HS-5 (cell line): ENCODE measurements at regions not wholly inside any gene's neighbourhood (a gene's known extent, or its start where the extent isn't known, plus 50 kb on each side); places are given as distances from the start of the nearest gene placed in this dataset.
"Not testable (repeated sequence)": the region's sequence is repeated elsewhere in the genome, so short reads cannot be mapped to it uniquely, and the experiment has no call there.

Source experiments
- DNase-seq: peaks from one replicate; pipeline ENCODE4 v3.0.0-alpha.2; 2012; ENCODE audit warnings: low read depth

GRCh38 chr12:38016602-38017001 lies 300.0 kb upstream of the ALG10B start:
- no peak for DNase-seq

DNA sequence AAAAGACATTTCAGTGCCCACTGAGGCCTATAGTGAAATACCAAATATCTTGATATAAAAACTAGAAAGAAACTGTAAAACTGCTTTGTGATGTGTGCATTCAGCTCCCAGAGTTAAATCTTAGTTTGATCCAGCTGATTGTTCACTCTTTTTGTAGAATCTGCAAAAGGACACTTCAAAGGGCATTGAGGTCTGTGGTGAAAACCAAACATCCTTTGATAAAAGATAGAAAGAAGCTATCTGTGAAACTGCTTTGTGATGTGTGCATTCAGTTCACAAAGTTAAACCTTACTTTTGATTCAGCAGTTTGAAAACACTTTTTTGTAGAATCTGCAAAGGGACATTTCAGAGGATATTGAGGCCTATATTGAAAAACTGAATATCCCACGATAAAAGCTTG lies 290.7 kb upstream of the ALG10B start:
- no peak for DNase-seq

DNA sequence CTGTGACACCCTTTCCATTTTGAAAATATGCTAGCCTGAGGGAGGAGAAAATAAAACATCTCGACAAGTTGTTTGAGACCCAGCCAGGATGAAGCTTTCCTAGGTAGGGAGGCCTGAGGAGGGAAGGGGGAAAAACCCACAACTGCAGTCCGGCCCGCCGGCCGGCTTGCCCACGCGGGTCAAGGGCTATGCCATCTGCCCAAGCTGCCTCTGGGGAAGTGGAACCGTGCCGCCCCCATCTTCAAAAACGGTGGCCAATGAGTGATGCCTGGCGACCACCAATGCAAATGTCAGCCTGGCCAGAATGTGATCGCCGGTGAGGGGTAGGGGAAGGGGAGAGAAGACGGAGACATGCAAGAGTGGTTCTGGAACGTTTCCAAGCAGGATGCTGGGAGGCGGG lies 263.5 kb upstream of the ALG10B start:
- no peak for DNase-seq

GRCh38 chr12:38053655-38054464 lies 262.7 kb upstream of the ALG10B start:
- DNase-seq: no peak

- DNase-seq: no peak
These were observed 259.6 kb upstream of the ALG10B start for GRCh38 chr12:38056701-38057689.

DNA sequence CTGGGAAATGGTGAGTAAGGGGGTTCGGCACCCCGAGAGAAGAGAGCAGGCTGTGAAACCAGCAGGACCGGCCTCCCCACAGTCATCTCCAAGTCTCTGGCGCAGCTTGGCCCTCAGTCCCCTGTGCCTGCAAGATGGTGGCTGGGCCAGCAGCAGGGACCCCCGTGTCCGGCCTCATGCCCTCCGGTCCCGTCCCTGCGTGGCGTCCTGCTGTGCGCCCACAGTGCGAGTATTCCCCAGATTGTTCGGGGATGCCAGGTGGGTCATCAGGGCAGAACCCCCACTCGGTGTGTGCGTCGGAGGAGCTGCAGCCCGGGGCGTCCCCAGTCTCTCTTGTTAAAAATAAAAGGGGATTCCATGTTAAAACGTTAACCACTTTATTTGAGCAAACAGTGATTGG lies 216.9 kb upstream of the ALG10B start:
- no peak for DNase-seq

GRCh38 chr12:38101753-38102152 lies 214.8 kb upstream of the ALG10B start:
- no peak for DNase-seq

DNA sequence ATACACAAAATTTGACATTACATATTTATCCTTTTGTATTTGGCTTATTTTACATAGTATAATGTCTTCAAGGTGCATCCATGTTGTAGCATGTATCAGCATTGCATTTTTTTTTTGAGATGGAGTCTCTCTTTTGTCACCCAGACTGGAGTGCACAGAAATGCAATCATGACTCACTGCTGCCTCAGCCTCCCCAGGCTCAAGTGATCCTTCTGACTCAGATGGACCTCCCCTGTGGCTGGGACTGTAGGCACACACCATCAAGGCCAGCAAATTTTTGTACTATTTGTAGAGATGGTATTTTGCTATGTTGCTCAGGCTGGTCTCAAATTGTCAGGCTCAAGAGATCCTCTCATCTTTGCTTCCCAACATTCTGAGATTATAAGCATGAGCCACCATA lies 214.4 kb upstream of the ALG10B start:
- DNase-seq: no peak

DNA sequence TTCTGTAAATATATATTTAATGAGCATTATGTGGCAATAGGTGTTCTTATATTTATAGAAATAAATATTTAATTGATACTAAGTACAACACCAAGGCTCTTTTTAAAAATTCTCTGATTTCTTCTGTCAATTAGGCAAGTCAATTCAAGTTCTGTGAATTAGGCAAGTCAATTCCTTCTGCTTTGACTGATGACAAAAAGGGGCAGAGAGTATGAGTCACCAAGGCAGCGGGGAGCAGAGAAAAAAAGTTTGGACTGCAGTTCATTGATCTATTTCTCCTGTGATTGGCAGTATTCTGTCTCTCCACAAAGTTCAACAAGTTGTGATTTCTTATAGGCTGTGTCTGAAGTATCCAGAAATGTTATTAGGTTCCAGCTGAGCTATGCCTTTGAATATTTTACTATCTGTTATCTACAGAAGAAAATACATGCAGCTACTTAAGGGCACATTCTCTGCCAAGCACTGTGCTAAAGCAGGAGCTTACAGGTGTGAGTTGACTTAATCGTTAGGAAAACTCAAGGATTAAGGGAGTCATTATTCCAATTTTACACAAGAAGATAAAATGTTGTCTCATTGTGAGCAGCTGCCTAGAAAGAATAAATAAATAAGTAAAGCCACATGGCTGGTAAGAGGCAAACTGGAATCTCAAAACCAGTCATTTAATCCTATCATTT lies 206.4 kb upstream of the ALG10B start:
- no peak for DNase-seq

DNA sequence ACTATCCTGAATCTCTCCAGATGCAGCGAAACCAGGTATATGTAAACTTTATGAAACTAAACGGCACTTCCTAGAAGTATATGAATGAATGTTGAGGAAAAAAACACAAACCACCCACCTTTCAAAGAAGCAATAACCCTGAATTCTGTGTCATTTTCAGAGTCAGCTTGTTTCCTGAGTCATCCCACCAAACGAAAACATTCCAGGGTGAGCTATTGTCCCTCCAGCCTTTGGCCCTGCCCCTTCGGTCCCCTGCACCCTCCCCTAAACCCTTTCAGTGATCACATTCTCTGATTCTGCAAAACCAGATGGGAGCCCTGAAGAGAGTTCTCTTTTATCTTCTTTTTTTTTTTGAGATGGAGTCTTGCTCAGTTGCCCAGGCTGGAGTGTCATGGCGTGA lies 202.6 kb upstream of the ALG10B start:
- DNase-seq: no peak

- DNase-seq: no peak
These were observed 199.6 kb upstream of the ALG10B start for GRCh38 chr12:38116968-38117367.

DNA sequence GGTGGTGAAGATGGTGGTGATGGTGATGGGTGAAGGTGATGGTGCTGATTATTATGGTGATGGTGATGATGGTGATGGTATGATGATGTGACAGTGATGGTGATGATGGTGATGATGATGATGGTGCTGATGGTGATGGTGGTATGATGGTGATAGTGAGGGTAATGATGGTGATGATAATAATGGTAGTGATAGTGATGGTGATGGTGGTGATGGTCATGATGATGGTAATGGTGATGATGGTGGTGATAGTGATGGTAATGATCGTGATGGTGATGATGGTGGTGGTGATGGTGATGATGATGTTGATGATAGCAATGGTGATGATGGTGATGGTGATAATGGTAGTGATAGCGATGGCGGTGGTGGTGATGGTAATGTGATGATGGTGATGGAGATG lies 197.9 kb upstream of the ALG10B start:
- no peak for DNase-seq

- no peak for DNase-seq
These were observed 196.1 kb upstream of the ALG10B start for GRCh38 chr12:38120438-38120837.

- DNase-seq: not testable (repeated sequence)
These were observed 193.5 kb upstream of the ALG10B start for GRCh38 chr12:38123028-38123427.

DNA sequence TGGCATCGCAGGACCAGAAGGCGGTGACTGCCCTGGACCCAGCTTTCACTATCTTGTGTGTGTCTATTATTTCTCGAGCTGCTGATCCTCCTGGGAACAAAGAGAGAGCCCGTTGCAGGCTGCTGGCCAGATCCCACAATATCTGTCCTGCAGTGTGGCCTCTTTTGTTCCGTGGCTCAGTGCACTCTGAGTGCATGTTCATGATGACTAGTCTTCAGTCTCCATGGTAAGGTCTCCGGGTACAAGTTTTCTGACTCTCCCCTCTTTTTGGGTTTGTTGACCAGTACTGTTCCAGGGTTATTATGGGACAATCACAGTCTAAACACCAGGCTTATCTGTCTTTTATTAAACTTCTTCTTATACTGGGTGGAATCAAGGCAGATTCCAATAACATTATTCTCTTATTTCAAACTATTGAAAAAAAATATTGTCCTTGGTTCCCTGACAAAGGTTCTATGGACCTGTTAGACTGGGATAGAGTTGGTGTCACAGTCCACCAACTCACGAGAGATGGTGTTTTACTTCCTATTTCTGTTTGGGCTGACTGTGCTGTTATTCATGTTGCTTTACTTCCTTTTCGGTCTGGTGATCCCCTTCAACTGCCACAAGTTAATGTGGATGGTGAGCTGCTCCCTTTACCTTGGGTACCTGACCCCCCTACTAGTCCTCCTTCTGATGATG lies 192.9 kb upstream of the ALG10B start:
- DNase-seq: no peak

DNA sequence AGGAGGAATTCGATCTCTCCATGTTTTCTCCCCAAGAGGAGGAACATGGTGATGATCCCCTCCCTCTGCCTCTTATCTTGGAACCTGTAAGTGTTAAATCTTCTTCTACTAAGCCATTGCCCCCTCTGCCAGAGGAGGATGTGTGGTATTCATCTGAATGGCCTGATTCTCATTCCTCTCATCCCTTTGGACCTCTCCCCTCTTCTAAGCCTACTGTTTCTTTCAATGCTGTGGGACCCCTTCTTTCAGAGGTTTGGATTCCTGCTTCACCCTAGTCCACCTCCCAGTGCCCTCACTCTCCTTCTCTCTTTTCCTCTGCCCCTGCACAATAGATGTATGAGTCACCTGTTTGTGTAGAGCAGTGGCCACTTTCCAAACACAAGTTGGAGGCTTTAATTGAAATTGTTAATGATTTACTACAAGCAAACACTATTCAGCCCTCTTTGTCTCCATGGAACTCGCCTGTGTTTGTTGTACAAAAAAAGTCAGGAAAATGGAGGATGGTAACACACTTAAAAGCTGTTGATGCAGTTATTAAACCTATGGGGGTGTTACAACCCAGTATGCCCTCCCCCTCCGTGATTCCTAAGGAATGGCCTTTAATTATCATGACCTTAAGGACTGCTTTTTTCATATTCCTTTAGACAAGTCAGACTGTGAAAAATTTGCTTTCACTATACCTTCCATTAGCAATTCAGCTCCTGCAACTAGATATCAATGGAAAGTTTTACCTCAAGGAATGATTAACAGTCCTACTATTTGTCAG lies 192.1 kb upstream of the ALG10B start:
- no peak for DNase-seq

DNA sequence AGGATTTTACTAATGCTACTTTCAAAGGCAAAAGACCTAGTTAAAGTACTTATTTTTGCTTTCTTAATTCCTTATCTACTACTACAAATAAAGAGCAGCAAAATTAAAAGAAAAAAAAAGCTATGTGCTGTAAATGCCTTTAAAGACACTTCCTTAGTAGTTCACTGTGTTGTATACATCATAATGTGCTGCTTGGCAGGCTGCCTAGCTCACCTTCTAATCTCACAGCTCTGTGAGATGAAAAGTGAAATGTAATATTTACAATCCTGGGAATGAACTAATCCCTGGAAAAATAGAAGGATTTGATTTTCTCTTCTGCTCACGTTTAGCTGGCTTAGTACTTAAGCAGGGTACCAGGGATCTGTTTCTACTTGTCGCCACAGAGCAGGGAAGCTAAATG lies 184.4 kb upstream of the ALG10B start:
- DNase-seq: no peak

GRCh38 chr12:38137287-38137686 lies 179.3 kb upstream of the ALG10B start:
- DNase-seq: no peak

DNA sequence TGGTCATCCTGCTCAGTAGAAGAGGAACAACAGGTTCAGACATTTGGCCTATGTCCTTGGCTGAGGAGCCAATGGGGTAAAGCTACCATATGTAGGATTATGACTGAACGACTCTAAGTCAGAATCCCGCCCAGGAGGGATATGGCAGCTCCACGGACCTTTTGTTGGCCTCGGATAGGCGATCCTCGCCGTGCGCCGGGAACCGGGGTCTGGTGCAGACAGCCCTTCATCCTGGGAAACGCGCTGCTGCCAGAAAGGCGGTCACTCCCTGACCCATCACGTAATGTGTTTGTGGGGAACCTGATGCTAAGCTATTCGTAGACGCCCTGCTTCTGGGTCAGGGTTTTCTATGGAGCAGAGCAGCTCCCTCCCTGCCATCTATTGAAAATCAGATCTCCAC lies 178.9 kb upstream of the ALG10B start:
- DNase-seq: no peak

DNA sequence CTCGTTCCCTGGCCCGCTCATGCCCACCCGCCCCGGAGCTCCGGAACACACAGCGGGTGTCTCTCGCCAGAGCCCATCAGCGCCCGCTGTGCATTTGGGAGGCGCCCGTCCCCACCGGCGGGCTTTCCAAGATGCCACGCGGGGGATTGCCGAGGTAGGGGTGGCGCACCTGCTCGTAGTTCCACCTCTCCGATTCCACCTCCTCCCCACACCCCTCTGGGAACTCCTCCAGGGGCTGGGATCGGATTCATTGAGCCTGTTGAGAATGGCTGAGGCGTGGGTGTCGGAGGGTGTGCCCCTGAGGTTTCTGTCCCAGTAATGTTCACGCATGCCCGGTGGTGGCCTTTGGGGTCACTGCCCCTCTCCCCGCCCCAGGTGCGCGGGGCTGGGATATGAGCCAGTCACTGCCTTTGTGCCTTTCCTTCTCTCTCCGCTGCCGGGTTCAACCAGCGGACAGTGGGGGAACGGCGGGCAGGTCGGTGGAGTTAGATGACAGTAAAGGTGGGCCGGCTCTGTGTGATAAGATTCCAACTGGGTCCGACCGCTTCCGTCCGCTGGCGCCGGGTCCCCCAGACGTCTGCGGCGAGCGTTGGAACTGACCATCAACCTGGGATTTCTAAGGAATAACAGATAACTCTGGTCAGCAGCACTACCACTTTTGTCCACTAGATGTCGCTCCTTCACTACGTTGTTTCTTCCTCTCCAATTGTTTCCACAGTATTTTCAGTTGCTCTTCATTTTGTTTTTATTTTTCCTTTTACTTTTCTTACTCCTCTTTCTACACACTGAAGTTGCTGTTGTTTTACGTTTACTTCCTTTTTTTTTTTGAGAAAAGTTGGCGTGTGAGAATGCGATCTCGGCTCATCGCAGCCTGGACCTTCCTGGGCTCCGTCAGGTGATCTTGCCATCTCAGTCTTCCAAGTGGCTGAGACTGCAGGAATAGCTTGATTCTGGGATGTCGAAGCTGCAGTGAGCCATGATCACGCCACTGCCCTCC lies 178.1 kb upstream of the ALG10B start:
- peak; percentile 64 for DNase-seq
